Mammary epithelial cell (primary cell): ENCODE measurements at regions not wholly inside any gene's neighbourhood (a gene's known extent, or its start where the extent isn't known, plus 50 kb on each side); places are given as distances from the start of the nearest gene placed in this dataset.

ENCODE experiments used
- EZH2 ChIP-seq: IDR thresholded peaks from 2 replicates; pipeline ENCODE4 v1.6.1; 2012; ENCODE audit warnings: low read length, inconsistent platforms, borderline replicate concordance
- TF ChIP-seq, protein P1 (sequence below), 2 donors: IDR thresholded peaks in 1 of 2; conservative IDR thresholded peaks in 1 of 2; 2 replicates each; pipeline ENCODE4 v1.5.1; 2011 to 2012; ENCODE audit warnings: inconsistent platforms in 2 of 2, low read length in 2 of 2, mild to moderate bottlenecking in 2 of 2, control low read depth in 1 of 2, low read depth in 1 of 2; ENCODE audit not compliant: insufficient read depth in 1 of 2; ENCODE audit errors: extremely low read depth in 1 of 2

DNA sequence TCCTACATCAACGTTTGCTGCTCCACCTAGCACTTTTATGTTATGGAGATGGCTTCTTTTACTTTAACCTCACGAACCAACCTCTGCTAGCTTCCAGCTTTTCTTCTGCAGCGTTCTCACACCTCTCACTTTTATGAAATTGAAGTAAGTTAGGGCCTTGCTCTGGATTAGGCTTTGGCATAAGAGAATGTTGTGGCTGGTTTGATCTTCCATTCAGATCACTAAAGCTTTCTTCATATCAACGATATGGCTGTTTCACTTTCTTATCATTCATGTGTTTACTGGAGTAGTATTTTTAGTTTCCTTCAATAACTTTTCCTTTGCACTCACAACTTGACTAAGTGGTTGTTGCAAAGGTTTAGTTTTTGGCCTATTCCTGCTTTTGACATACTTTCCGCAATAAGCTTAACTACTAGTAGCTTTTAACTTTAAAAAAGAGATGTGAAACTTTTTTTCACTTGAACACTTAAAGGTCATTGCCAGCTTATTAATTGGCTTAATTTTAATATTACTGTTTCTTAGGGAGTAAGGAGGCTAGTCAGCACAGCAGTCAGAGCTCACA lies 60.0 kb upstream of the SPRY2 start:
- TF ChIP-seq, protein P1, sequence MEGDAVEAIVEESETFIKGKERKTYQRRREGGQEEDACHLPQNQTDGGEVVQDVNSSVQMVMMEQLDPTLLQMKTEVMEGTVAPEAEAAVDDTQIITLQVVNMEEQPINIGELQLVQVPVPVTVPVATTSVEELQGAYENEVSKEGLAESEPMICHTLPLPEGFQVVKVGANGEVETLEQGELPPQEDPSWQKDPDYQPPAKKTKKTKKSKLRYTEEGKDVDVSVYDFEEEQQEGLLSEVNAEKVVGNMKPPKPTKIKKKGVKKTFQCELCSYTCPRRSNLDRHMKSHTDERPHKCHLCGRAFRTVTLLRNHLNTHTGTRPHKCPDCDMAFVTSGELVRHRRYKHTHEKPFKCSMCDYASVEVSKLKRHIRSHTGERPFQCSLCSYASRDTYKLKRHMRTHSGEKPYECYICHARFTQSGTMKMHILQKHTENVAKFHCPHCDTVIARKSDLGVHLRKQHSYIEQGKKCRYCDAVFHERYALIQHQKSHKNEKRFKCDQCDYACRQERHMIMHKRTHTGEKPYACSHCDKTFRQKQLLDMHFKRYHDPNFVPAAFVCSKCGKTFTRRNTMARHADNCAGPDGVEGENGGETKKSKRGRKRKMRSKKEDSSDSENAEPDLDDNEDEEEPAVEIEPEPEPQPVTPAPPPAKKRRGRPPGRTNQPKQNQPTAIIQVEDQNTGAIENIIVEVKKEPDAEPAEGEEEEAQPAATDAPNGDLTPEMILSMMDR (conservative IDR thresholded peaks at IDR 0.05 in 1 of 2, IDR thresholded peaks at IDR 0.05 in 1 of 2; ENCODE audit: extremely low read depth in 1 of 2, insufficient read depth in 1 of 2, low read depth in 1 of 2, low read length in 2 of 2): no peak
- TF ChIP-seq EZH2: no peak
